Kidney (tissue), 13 donors: ENCODE measurements at regions not wholly inside any gene's neighbourhood (a gene's known extent, or its start where the extent isn't known, plus 50 kb on each side); places are given as distances from the start of the nearest gene placed in this dataset.
A peak's percentile ranks its signal among the peaks of the same experiment; 100 is the strongest.

Experiments used
- DNase-seq, 5 donors: peaks; one replicate each; pipeline ENCODE4 v3.0.0-alpha.2; 2013 to 2020
- FAIRE-seq: peaks from 2 replicates; lab custom pipeline; 2012; peaks lifted over from hg19 to GRCh38; lab: Jason Lieb, UNC
- H3K27ac ChIP-seq, 2 donors: one replicate each; pipeline ENCODE4 v1.7.0; 2013; ENCODE audit warnings: low read depth in 2 of 2, low read length in 2 of 2, inconsistent platforms in 1 of 2
- H3K27me3 ChIP-seq: one replicate; pipeline ENCODE4 v1.7.1; 2013; ENCODE audit warnings: low read length, inconsistent platforms; ENCODE audit not compliant: control insufficient read depth, insufficient read depth
- H3K36me3 ChIP-seq, 3 donors: one replicate each; pipeline versions ENCODE4 v1.7.0 to v1.7.1; 2013; ENCODE audit warnings: low read length in 3 of 3, control low read depth in 1 of 3, inconsistent platforms in 1 of 3; ENCODE audit not compliant: insufficient read depth in 3 of 3, control insufficient read depth in 2 of 3
- H3K4me1 ChIP-seq, 3 donors: one replicate each; pipeline versions ENCODE4 v1.7.0 to v1.7.1; 2013; ENCODE audit warnings: low read length in 3 of 3, inconsistent platforms in 1 of 3, low read depth in 1 of 3; ENCODE audit not compliant: control insufficient read depth in 2 of 3, insufficient read depth in 2 of 3
- H3K4me3 ChIP-seq, 3 donors: one replicate each; pipeline versions ENCODE4 v1.7.0 to v1.8.1; 2013; ENCODE audit warnings: low read length in 3 of 3, control low read depth in 1 of 3, inconsistent platforms in 1 of 3
- H3K9ac ChIP-seq, 3 donors: one replicate each; pipeline versions ENCODE4 v1.7.0 to v1.7.1; 2013; ENCODE audit warnings: low read length in 3 of 3, control low read depth in 1 of 3, inconsistent platforms in 1 of 3
- H3K9me3 ChIP-seq, 3 donors: one replicate each; pipeline versions ENCODE4 v1.7.0 to v1.7.1; 2013; ENCODE audit warnings: low read length in 3 of 3, control low read depth in 1 of 3, inconsistent platforms in 1 of 3; ENCODE audit not compliant: control insufficient read depth in 2 of 3, insufficient read depth in 1 of 3
- CTCF ChIP-seq: IDR thresholded peaks from 3 replicates; pipeline ENCODE4 v1.5.1; 2012; ENCODE audit warnings: mild to moderate bottlenecking, moderate library complexity, borderline replicate concordance; ENCODE audit not compliant: insufficient read depth; ENCODE audit errors: extremely low read depth
- intact Hi-C: fragments of 100-400 bp; cut with DNase I; formaldehyde crosslinking; loops from one replicate; pipeline ENCODE4 v1.11.1; 2022
- donor health status: control.
- donor health status: control.
- donor health status: control.
- donor health status: control.
- donor health status: control.
- donor health status: DM: yes; HTN: yes; CAD: no.
- donor health status: Normal renal cell carcinoma (clear cell type).

- no peaks in the 10 kb centered on the region for H3K27me3 ChIP-seq
- TF ChIP-seq CTCF: no peak
- H3K36me3 ChIP-seq: no peaks in the 10 kb centered on the region
- no peak overlapping the region for H3K27ac ChIP-seq
- no peak overlapping the region for H3K9ac ChIP-seq
- H3K4me1 ChIP-seq: peaks cover 0 to 2% (median 0%) of the 10 kb centered on the region in 3 donors
- no peak overlapping the region for H3K4me3 ChIP-seq
- FAIRE-seq (no peak), DNase-seq (no peak)
- intact Hi-C loops: loop anchor here (10.0 kb wide), 1 partner anchor 1211 kb away; no protein-coding TSS in a partner anchor
- H3K9me3 ChIP-seq: no peaks in the 10 kb centered on the region
Measured at GRCh38 chr13:33933810-33934209, 115.9 kb downstream of the RFC3 start.

- no peak overlapping the region for H3K27ac ChIP-seq
- no peak overlapping the region for H3K4me3 ChIP-seq
- TF ChIP-seq CTCF: no peak
- no peaks in the 10 kb centered on the region for H3K36me3 ChIP-seq
- FAIRE-seq: no peak
- H3K9me3 ChIP-seq: no peaks in the 10 kb centered on the region
- DNase-seq: no peak
- no peak overlapping the region for H3K9ac ChIP-seq
- intact Hi-C loops: loop anchor here (10.0 kb wide), 1 partner anchor 1210 kb away; no protein-coding TSS in a partner anchor
- H3K27me3 ChIP-seq: no peaks in the 10 kb centered on the region
- H3K4me1 ChIP-seq: peaks cover 0 to 2% (median 0%) of the 10 kb centered on the region in 3 donors
Measured at GRCh38 chr13:33934343-33934742, 116.4 kb downstream of the RFC3 start.

- Histone ChIP-seq H3K9ac (no peak overlapping the region), H3K27me3 (no peaks in the 10 kb centered on the region), H3K4me3 (no peak overlapping the region), H3K27ac (no peak overlapping the region), H3K9me3 (no peaks in the 10 kb centered on the region), H3K36me3 (no peaks in the 10 kb centered on the region), H3K4me1 (peaks cover 0 to 2% (median 0%) of the 10 kb centered on the region in 3 donors)
- FAIRE-seq (peak; percentile 29), DNase-seq (peak in 1 of 5 donors; percentile 16)
- intact Hi-C loops: loop anchor here (10.0 kb wide), 1 partner anchor 1210 kb away; no protein-coding TSS in a partner anchor
- no peak for TF ChIP-seq CTCF
Measured at GRCh38 chr13:33934951-33935371, 117.0 kb downstream of the RFC3 start.

- H3K4me1 ChIP-seq: peaks cover 0 to 2% (median 0%) of the 10 kb centered on the region in 3 donors
- no peaks in the 10 kb centered on the region for H3K36me3 ChIP-seq
- no peak for TF ChIP-seq CTCF
- intact Hi-C loops: loop anchor here (10.0 kb wide), 1 partner anchor 1209 kb away; no protein-coding TSS in a partner anchor
- no peak overlapping the region for H3K27ac ChIP-seq
- FAIRE-seq: no peak
- H3K4me3 ChIP-seq: no peak overlapping the region
- DNase-seq: no peak
- H3K9ac ChIP-seq: no peak overlapping the region
- no peaks in the 10 kb centered on the region for H3K27me3 ChIP-seq
- no peaks in the 10 kb centered on the region for H3K9me3 ChIP-seq
Measured at GRCh38 chr13:33935969-33936368, 118.0 kb downstream of the RFC3 start.
